IMR-90 (cell line): ENCODE measurements at regions not wholly inside any gene's neighbourhood (a gene's known extent, or its start where the extent isn't known, plus 50 kb on each side); places are given as distances from the start of the nearest gene placed in this dataset.

Experiments used
- ATAC-seq: fragments of 200-7000 bp; cut with Tn5 transposase; 2 replicates; pipeline ENCODE4 v1.9.1; 2020; ENCODE audit warnings: low read depth, mild to moderate bottlenecking, moderate library complexity
- BruUV-seq: library from RNA; stranded (reverse); fragments of 400-500 nt; replicated peaks from 2 replicates; lab custom pipeline; 2021; lab: Mats Ljungman, UMichigan
- CTCF ChIA-PET: fragments of 300-600 bp; formaldehyde crosslinking; extraction: SDS; loops from one replicate; lab custom pipeline; 2021; ENCODE audit warnings: antibody characterized with exemption; lab: Yijun Ruan, JAX
- POLR2A ChIA-PET: fragments of 300-600 bp; sonication (Branson Sonifier 250); formaldehyde crosslinking; loops from one replicate; lab custom pipeline; 2022; ENCODE audit warnings: antibody characterized with exemption; ENCODE audit not compliant: unreplicated experiment; lab: Charles Lee
- DNase-seq: peaks from one replicate; pipeline ENCODE4 v3.0.0; 2013
- H2AFZ ChIP-seq: replicated peaks from 2 replicates; pipeline ENCODE3; 2013; ENCODE audit warnings: low read length, mild to moderate bottlenecking; ENCODE audit not compliant: poor library complexity
- H2AK5ac ChIP-seq: 2 replicates; pipeline ENCODE4 v1.6.1; 2013; ENCODE audit warnings: low read depth, low read length, inconsistent platforms
- H2AK9ac ChIP-seq: replicated peaks from 2 replicates; pipeline ENCODE3; 2013; ENCODE audit warnings: mild to moderate bottlenecking, low read depth, low read length, moderate library complexity; ENCODE audit not compliant: poor library complexity
- H2BK120ac ChIP-seq: 2 replicates; pipeline ENCODE4 v1.6.1; 2013; ENCODE audit warnings: low read depth, low read length, inconsistent platforms
- H2BK15ac ChIP-seq: 3 replicates; pipeline ENCODE4 v1.6.1; 2013; ENCODE audit warnings: low read depth, low read length, inconsistent platforms
- H2BK20ac ChIP-seq: 2 replicates; pipeline ENCODE4 v1.6.1; 2013; ENCODE audit warnings: low read depth, mild to moderate bottlenecking, inconsistent platforms, low read length, moderate library complexity
- H2BK5ac ChIP-seq: 2 replicates; pipeline ENCODE4 v1.6.1; 2013; ENCODE audit warnings: mild to moderate bottlenecking, low read depth, low read length, inconsistent platforms; ENCODE audit not compliant: poor library complexity, severe bottlenecking
- H3K14ac ChIP-seq: replicated peaks from 2 replicates; pipeline ENCODE4 v1.6.1; 2013; ENCODE audit warnings: low read depth, low read length, inconsistent platforms
- H3K18ac ChIP-seq: 2 replicates; pipeline ENCODE4 v1.6.1; 2013; ENCODE audit warnings: low read depth, low read length, control low read depth
- H3K23ac ChIP-seq: 2 replicates; pipeline ENCODE4 v1.6.1; 2013; ENCODE audit warnings: low read depth, low read length, inconsistent platforms
- H3K27ac ChIP-seq: 2 replicates; pipeline ENCODE4 v1.5.1; 2013; ENCODE audit warnings: mild to moderate bottlenecking, control low read depth, low read length; ENCODE audit not compliant: insufficient read depth
- H3K27me3 ChIP-seq: 2 replicates; pipeline ENCODE4 v1.6.1; 2013; ENCODE audit warnings: low read length; ENCODE audit not compliant: control insufficient read depth, insufficient read depth
- H3K36me3 ChIP-seq: 2 replicates; pipeline ENCODE4 v1.6.1; 2013; ENCODE audit warnings: low read length, mixed read lengths; ENCODE audit not compliant: control insufficient read depth, insufficient read depth
- H3K4ac ChIP-seq: 2 replicates; pipeline ENCODE4 v1.6.1; 2013; ENCODE audit warnings: low read depth, low read length, inconsistent platforms
- H3K4me1 ChIP-seq: 2 replicates; pipeline ENCODE4 v1.6.1; 2013; ENCODE audit warnings: low read length, mixed read lengths; ENCODE audit not compliant: control insufficient read depth, insufficient read depth
- H3K4me2 ChIP-seq: 2 replicates; pipeline ENCODE4 v1.6.1; 2013; ENCODE audit warnings: low read depth, mild to moderate bottlenecking, control low read depth, low read length, moderate library complexity
- H3K4me3 ChIP-seq: 2 replicates; pipeline ENCODE4 v1.5.1; 2013; ENCODE audit warnings: low read depth, mild to moderate bottlenecking, control low read depth, low read length, moderate library complexity; ENCODE audit not compliant: insufficient read depth
- H3K56ac ChIP-seq: 2 replicates; pipeline ENCODE4 v1.6.1; 2013; ENCODE audit warnings: low read length, inconsistent platforms; ENCODE audit not compliant: insufficient read depth; ENCODE audit errors: extremely low read depth
- H3K79me1 ChIP-seq, 2 experiments: 2 replicates each; pipeline ENCODE4 v1.6.1; 2013; ENCODE audit warnings: low read length in 2 of 2, inconsistent platforms in 1 of 2, low read depth in 1 of 2
- H3K9ac ChIP-seq: 2 replicates; pipeline ENCODE4 v1.6.1; 2013; ENCODE audit warnings: low read depth, low read length, control low read depth
- H3K9me1 ChIP-seq: 2 replicates; pipeline ENCODE4 v1.6.1; 2013; ENCODE audit warnings: low read length, inconsistent platforms; ENCODE audit not compliant: insufficient read depth
- H3K9me3 ChIP-seq: 2 replicates; pipeline ENCODE4 v1.6.1; 2013; ENCODE audit warnings: low read length; ENCODE audit not compliant: control insufficient read depth, insufficient read depth
- H4K20me1 ChIP-seq: 2 replicates; pipeline ENCODE4 v1.6.1; 2013; ENCODE audit warnings: low read length, inconsistent platforms; ENCODE audit not compliant: insufficient read depth
- H4K5ac ChIP-seq: 2 replicates; pipeline ENCODE4 v1.6.1; 2013; ENCODE audit warnings: mild to moderate bottlenecking, low read depth, low read length, control low read depth
- H4K8ac ChIP-seq, 2 experiments: 2 replicates each; pipeline ENCODE4 v1.6.1; 2013; ENCODE audit warnings: low read depth in 2 of 2, low read length in 2 of 2, control low read depth in 1 of 2, inconsistent platforms in 1 of 2
- H4K91ac ChIP-seq: 2 replicates; pipeline ENCODE4 v1.6.1; 2013; ENCODE audit warnings: low read depth, low read length, inconsistent platforms; ENCODE audit not compliant: insufficient read depth
- BHLHE40 ChIP-seq: fragments of 150-350 bp; IDR thresholded peaks from 2 replicates; pipeline ENCODE4 v1.6.1; 2016; ENCODE audit warnings: mild to moderate bottlenecking, low read depth, low read length
- CEBPB ChIP-seq: IDR thresholded peaks from 2 replicates; pipeline ENCODE4 v1.6.1; 2012; ENCODE audit warnings: low read depth, low read length, improper control_type of control experiment
- CHD1 ChIP-seq: IDR thresholded peaks from 2 replicates; pipeline ENCODE4 v1.6.1; 2012; ENCODE audit warnings: low read depth, low read length, improper control_type of control experiment
- CTCF ChIP-seq: conservative IDR thresholded peaks from 2 replicates; pipeline ENCODE4 v1.5.1; 2012; ENCODE audit warnings: mild to moderate bottlenecking, low read depth, low read length, improper control_type of control experiment
- FOS ChIP-seq: fragments of 150-350 bp; IDR thresholded peaks from 2 replicates; pipeline ENCODE4 v1.6.1; 2016; ENCODE audit warnings: low read depth, low read length
- MAFK ChIP-seq: IDR thresholded peaks from 2 replicates; pipeline ENCODE4 v1.6.1; 2012; ENCODE audit warnings: low read depth, low read length, improper control_type of control experiment
- MAZ ChIP-seq: IDR thresholded peaks from 2 replicates; pipeline ENCODE4 v1.6.1; 2012; ENCODE audit warnings: low read depth, mild to moderate bottlenecking, low read length, improper control_type of control experiment, moderate library complexity, borderline replicate concordance
- MXI1 ChIP-seq: IDR thresholded peaks from 2 replicates; pipeline ENCODE4 v1.6.1; 2012; ENCODE audit warnings: low read depth, mild to moderate bottlenecking, low read length, moderate library complexity, borderline replicate concordance
- NFE2L2 ChIP-seq: fragments of 150-350 bp; IDR thresholded peaks from 2 replicates; pipeline ENCODE4 v1.6.1; 2016; ENCODE audit warnings: low read depth, mild to moderate bottlenecking, low read length
- POLR2A ChIP-seq: IDR thresholded peaks from 2 replicates; pipeline ENCODE4 v1.6.1; 2012; ENCODE audit warnings: mild to moderate bottlenecking, low read depth, low read length
- RAD21 ChIP-seq: IDR thresholded peaks from 2 replicates; pipeline ENCODE4 v1.6.1; 2012; ENCODE audit warnings: low read length, improper control_type of control experiment
- RCOR1 ChIP-seq: IDR thresholded peaks from 2 replicates; pipeline ENCODE4 v1.6.1; 2012; ENCODE audit warnings: mild to moderate bottlenecking, low read length, improper control_type of control experiment; ENCODE audit not compliant: insufficient replicate concordance
- RFX5 ChIP-seq: IDR thresholded peaks from 2 replicates; pipeline ENCODE4 v1.8.0; 2012; ENCODE audit warnings: low read depth, mild to moderate bottlenecking, low read length, moderate library complexity
- SMC3 ChIP-seq: fragments of 150-350 bp; IDR thresholded peaks from 2 replicates; pipeline ENCODE4 v1.6.1; 2016; ENCODE audit warnings: low read depth, mild to moderate bottlenecking, antibody characterized with exemption, low read length, moderate library complexity
- USF2 ChIP-seq: fragments of 150-350 bp; IDR thresholded peaks from 2 replicates; pipeline ENCODE4 v1.6.1; 2017; ENCODE audit warnings: mild to moderate bottlenecking, antibody characterized with exemption, low read length, low read depth
- WGBS, 2 experiments: methylation state at CpG; one replicate each; pipeline versions ENCODE4 v1.1.5 to v1.1.7; 2013; ENCODE audit warnings: missing lambda C conversion rate in 2 of 2; ENCODE audit not compliant: insufficient read length in 1 of 2; ENCODE audit errors: extremely low coverage in 2 of 2; 5-methylcytosine and 5-hydroxymethylcytosine counted together
- dilution Hi-C: fragments of 300-500 bp; cut with HindIII; formaldehyde crosslinking; loops from one replicate; pipeline ENCODE4 v1.14.3; 2018; ENCODE audit warnings: low sequenced_read_pairs; ENCODE audit not compliant: unreplicated experiment
- in situ Hi-C: fragments of 300-500 bp; cut with MboI; formaldehyde crosslinking; loops from 3 replicates; pipeline ENCODE4 v1.14.3; 2019; ENCODE audit warnings: low sequenced_read_pairs, inconsistent platforms, mixed read lengths
- intact Hi-C: fragments of 100-400 bp; cut with micrococcal nuclease; formaldehyde crosslinking; loops from 2 replicates; pipeline ENCODE4 v1.10.0; 2022

GRCh38 chr12:100737168-100737567 is 57.4 kb upstream of the ANO4 start:
- Histone ChIP-seq H4K5ac (no peak overlapping the region), H2AFZ (no peak overlapping the region), H3K18ac (no peak overlapping the region), H3K79me1 (no peaks in the 10 kb centered on the region), H3K9me3 (no peaks in the 10 kb centered on the region), H4K8ac (no peak overlapping the region), H3K23ac (no peak overlapping the region), H4K20me1 (no peaks in the 10 kb centered on the region), H2BK15ac (no peak overlapping the region), H3K27me3 (no peaks in the 10 kb centered on the region), H3K9ac (no peak overlapping the region), H3K14ac (no peak overlapping the region), H3K27ac (no peak overlapping the region), H3K9me1 (no peaks in the 10 kb centered on the region), H2AK5ac (no peak overlapping the region), H2BK120ac (no peak overlapping the region), H2AK9ac (no peak overlapping the region), H3K4me1 (no peaks in the 10 kb centered on the region; the same call in 1 of the 2 replicates), H3K4me2 (no peak overlapping the region), H3K4ac (no peak overlapping the region), H2BK5ac (no peak overlapping the region), H2BK20ac (no peak overlapping the region), H3K4me3 (no peak overlapping the region), H4K91ac (no peak overlapping the region), H3K36me3 (no peaks in the 10 kb centered on the region), H3K56ac (no peak overlapping the region)
- no CpG with 5 or more reads among the region's 2 CpGs for WGBS, 2 experiments
- ATAC-seq (no peak), DNase-seq (no peak)
- ChIA-PET CTCF (no interaction called here), POLR2A (no interaction called here)
- no peak for TF ChIP-seq NFE2L2
- no peak for TF ChIP-seq BHLHE40
- TF ChIP-seq RCOR1: no peak
- TF ChIP-seq MAFK: no peak
- TF ChIP-seq RFX5: no peak
- no peak for TF ChIP-seq MAZ
- no peak for TF ChIP-seq MXI1
- TF ChIP-seq USF2: no peak
- TF ChIP-seq RAD21: no peak
- no peak for TF ChIP-seq CHD1
- no peak for TF ChIP-seq CTCF
- TF ChIP-seq POLR2A: no peak
- no peak for TF ChIP-seq CEBPB
- TF ChIP-seq FOS: no peak
- TF ChIP-seq SMC3: no peak
- intact Hi-C loops: no loop called here
- dilution Hi-C loops: no loop called here
- in situ Hi-C loops: loop anchor here (10.0 kb wide), 2 partner anchors 72 to 492 kb away; no protein-coding TSS in a partner anchor
- BruUV-seq: no TSS peak
